GM18861 (cell line): ENCODE measurements at regions not wholly inside any gene's neighbourhood (a gene's known extent, or its start where the extent isn't known, plus 50 kb on each side); places are given as distances from the start of the nearest gene placed in this dataset.
"Not testable (repeated sequence)": the region's sequence is repeated elsewhere in the genome, so short reads cannot be mapped to it uniquely, and the experiment has no call there.

Source experiments
- ATAC-seq: cut with Tn5 transposase; IDR thresholded peaks from one replicate; pipeline ENCODE4 v1.9.1; 2021; ENCODE audit not compliant: unreplicated experiment

- not testable (repeated sequence) for ATAC-seq
Measured at GRCh38 chr2:175777337-175777736, 224.7 kb downstream of the LNPK start.

- ATAC-seq = no peak
Measured at GRCh38 chr2:175769200-175769599, 232.9 kb downstream of the LNPK start.

- no peak for ATAC-seq
Measured at GRCh38 chr2:175766880-175767279, 235.2 kb downstream of the LNPK start.

GRCh38 chr2:175755656-175756386, 246.2 kb downstream of the LNPK start:
- no peak for ATAC-seq

- ATAC-seq = no peak
Measured at GRCh38 chr2:175755169-175755568, 246.9 kb downstream of the LNPK start.

GRCh38 chr2:175750195-175750594, 251.9 kb downstream of the LNPK start:
- no peak for ATAC-seq

GRCh38 chr2:175745911-175746310, 256.2 kb downstream of the LNPK start:
- no peak for ATAC-seq

GRCh38 chr2:175744000-175744399, 258.1 kb downstream of the LNPK start:
- ATAC-seq = no peak

- no peak for ATAC-seq
Measured at GRCh38 chr2:175743011-175743410, 259.1 kb downstream of the LNPK start.

GRCh38 chr2:175742367-175742766, 259.7 kb downstream of the LNPK start:
- no peak for ATAC-seq

- no peak for ATAC-seq
Measured at GRCh38 chr2:175741164-175741563, 260.9 kb downstream of the LNPK start.

- ATAC-seq = no peak
Measured at GRCh38 chr2:175737722-175738361, 264.2 kb downstream of the LNPK start.

GRCh38 chr2:175734686-175735085, 267.4 kb downstream of the LNPK start:
- no peak for ATAC-seq

GRCh38 chr2:175732531-175732930, 269.5 kb downstream of the LNPK start:
- ATAC-seq = no peak

- ATAC-seq = no peak
Measured at GRCh38 chr2:175730050-175730449, 272.0 kb downstream of the LNPK start.

- ATAC-seq = no peak
Measured at GRCh38 chr2:175729049-175729706, 272.9 kb downstream of the LNPK start.

- no peak for ATAC-seq
Measured at GRCh38 chr2:175728032-175728431, 274.0 kb downstream of the LNPK start.

- no peak for ATAC-seq
Measured at GRCh38 chr2:175726223-175726622, 275.8 kb downstream of the LNPK start.

GRCh38 chr2:175709248-175709647, 292.8 kb downstream of the LNPK start:
- ATAC-seq = no peak

GRCh38 chr2:175707322-175707721, 294.7 kb downstream of the LNPK start:
- no peak for ATAC-seq

- ATAC-seq = not testable (repeated sequence)
Measured at GRCh38 chr2:175704568-175704967, 297.5 kb downstream of the LNPK start.

- no peak for ATAC-seq
Measured at GRCh38 chr2:175698061-175698460, 304.0 kb downstream of the LNPK start.
